DOHH2 (cell line): ENCODE measurements at regions not wholly inside any gene's neighbourhood (a gene's known extent, or its start where the extent isn't known, plus 50 kb on each side); places are given as distances from the start of the nearest gene placed in this dataset.

Experiments
- H3F3A ChIP-seq: fragments of 200-600 bp; sonication (generic), shearing (Covaris generic); 2 replicates; pipeline ENCODE4 v1.6.0; 2016; ENCODE audit warnings: antibody characterized with exemption, mild to moderate bottlenecking; ENCODE audit not compliant: control insufficient read depth, insufficient read depth
- H3K27ac ChIP-seq: fragments of 200-600 bp; sonication (generic); 2 replicates; pipeline ENCODE4 v1.5.1; 2014; ENCODE audit warnings: low read depth, mild to moderate bottlenecking, low read length, moderate library complexity
- H3K27me3 ChIP-seq: fragments of 200-600 bp; sonication (generic); 2 replicates; pipeline ENCODE4 v1.6.1; 2014; ENCODE audit warnings: mild to moderate bottlenecking, low read length, mixed read lengths; ENCODE audit not compliant: control insufficient read depth
- H3K36me3 ChIP-seq: fragments of 200-600 bp; sonication (generic); 2 replicates; pipeline ENCODE4 v1.6.1; 2014; ENCODE audit warnings: mild to moderate bottlenecking, low read length, moderate library complexity, mixed read lengths; ENCODE audit not compliant: control insufficient read depth
- H3K4me1 ChIP-seq: fragments of 200-600 bp; sonication (generic); 2 replicates; pipeline ENCODE4 v1.6.1; 2014; ENCODE audit warnings: mild to moderate bottlenecking, low read length, mixed read lengths; ENCODE audit not compliant: control insufficient read depth
- H3K4me2 ChIP-seq: fragments of 200-600 bp; sonication (generic); 2 replicates; pipeline ENCODE4 v1.6.0; 2014; ENCODE audit warnings: mild to moderate bottlenecking, low read length, moderate library complexity
- H3K4me3 ChIP-seq: fragments of 200-600 bp; sonication (generic); 2 replicates; pipeline ENCODE4 v1.5.1; 2014; ENCODE audit warnings: mild to moderate bottlenecking, low read length, mixed read lengths
- H3K79me2 ChIP-seq: fragments of 200-600 bp; sonication (generic); 2 replicates; pipeline ENCODE4 v1.6.1; 2014; ENCODE audit warnings: mild to moderate bottlenecking, low read length, mixed read lengths; ENCODE audit not compliant: control insufficient read depth
- H3K9me2 ChIP-seq: fragments of 200-600 bp; sonication (generic); replicated peaks from 2 replicates; pipeline ENCODE4 v1.6.1; 2014; ENCODE audit warnings: mild to moderate bottlenecking, low read length, mixed read lengths; ENCODE audit not compliant: control insufficient read depth
- H3K9me3 ChIP-seq: fragments of 200-600 bp; sonication (generic); 2 replicates; pipeline ENCODE4 v1.6.1; 2014; ENCODE audit warnings: antibody characterized with exemption, low read length, mixed read lengths; ENCODE audit not compliant: control insufficient read depth, insufficient read depth
- H4K20me1 ChIP-seq: fragments of 200-600 bp; sonication (generic); 2 replicates; pipeline ENCODE4 v1.6.0; 2014; ENCODE audit warnings: low read depth, mild to moderate bottlenecking, antibody characterized with exemption, low read length, moderate library complexity; ENCODE audit not compliant: control insufficient read depth, insufficient read depth
- EZH2phosphoT487 ChIP-seq: fragments of 200-600 bp; sonication (generic); IDR thresholded peaks from 2 replicates; pipeline ENCODE4 v1.6.1; 2017; ENCODE audit warnings: borderline replicate concordance, mild to moderate bottlenecking, antibody characterized with exemption, low read length, moderate library complexity, mixed read lengths
- TF ChIP-seq, protein P1 (sequence below): fragments of 200-600 bp; sonication (generic); IDR thresholded peaks from one replicate; pipeline ENCODE4 v1.5.1; 2014; ENCODE audit warnings: antibody characterized with exemption, mild to moderate bottlenecking, low read depth, low read length; ENCODE audit not compliant: poor library complexity, severe bottlenecking

DNA sequence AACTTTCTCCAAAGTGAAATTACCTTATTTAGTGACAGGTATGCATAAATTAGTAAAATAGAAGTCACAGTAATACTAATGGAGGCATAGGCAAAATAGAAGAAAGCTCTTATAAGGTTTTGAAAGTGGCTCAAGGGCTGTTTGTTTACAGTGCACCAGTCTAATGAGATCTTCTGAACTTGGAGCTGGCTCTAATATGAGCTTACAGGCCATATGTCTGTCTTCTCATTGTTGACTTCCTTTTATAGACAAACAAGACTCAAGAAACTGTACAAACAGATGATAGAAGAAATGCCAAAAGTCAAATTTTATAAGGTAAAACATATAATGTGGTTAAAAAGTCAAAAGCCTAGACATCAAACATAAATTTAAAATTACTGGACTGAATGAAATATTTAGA, 207.5 kb upstream of the NEGR1 start:
- TF ChIP-seq, protein P1, sequence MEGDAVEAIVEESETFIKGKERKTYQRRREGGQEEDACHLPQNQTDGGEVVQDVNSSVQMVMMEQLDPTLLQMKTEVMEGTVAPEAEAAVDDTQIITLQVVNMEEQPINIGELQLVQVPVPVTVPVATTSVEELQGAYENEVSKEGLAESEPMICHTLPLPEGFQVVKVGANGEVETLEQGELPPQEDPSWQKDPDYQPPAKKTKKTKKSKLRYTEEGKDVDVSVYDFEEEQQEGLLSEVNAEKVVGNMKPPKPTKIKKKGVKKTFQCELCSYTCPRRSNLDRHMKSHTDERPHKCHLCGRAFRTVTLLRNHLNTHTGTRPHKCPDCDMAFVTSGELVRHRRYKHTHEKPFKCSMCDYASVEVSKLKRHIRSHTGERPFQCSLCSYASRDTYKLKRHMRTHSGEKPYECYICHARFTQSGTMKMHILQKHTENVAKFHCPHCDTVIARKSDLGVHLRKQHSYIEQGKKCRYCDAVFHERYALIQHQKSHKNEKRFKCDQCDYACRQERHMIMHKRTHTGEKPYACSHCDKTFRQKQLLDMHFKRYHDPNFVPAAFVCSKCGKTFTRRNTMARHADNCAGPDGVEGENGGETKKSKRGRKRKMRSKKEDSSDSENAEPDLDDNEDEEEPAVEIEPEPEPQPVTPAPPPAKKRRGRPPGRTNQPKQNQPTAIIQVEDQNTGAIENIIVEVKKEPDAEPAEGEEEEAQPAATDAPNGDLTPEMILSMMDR: no peak
- TF ChIP-seq EZH2phosphoT487: no peak
- no peaks in the 10 kb centered on the region for H3K4me1 ChIP-seq
- no peaks in the 10 kb centered on the region for H3F3A ChIP-seq
- H4K20me1 ChIP-seq: no peaks in the 10 kb centered on the region
- no peak overlapping the region for H3K4me2 ChIP-seq
- no peaks in the 10 kb centered on the region for H3K9me2 ChIP-seq
- H3K9me3 ChIP-seq: no peaks in the 10 kb centered on the region
- H3K36me3 ChIP-seq: no peaks in the 10 kb centered on the region
- H3K27me3 ChIP-seq: no peaks in the 10 kb centered on the region
- no peak overlapping the region for H3K27ac ChIP-seq
- no peaks in the 10 kb centered on the region for H3K79me2 ChIP-seq
- H3K4me3 ChIP-seq: no peak overlapping the region

GRCh38 chr1:72485801-72486200, 203.5 kb upstream of the NEGR1 start:
- no peaks in the 10 kb centered on the region for H3K9me3 ChIP-seq
- H3K9me2 ChIP-seq: no peaks in the 10 kb centered on the region
- no peaks in the 10 kb centered on the region for H3F3A ChIP-seq
- H3K4me1 ChIP-seq: no peaks in the 10 kb centered on the region
- H3K4me2 ChIP-seq: no peak overlapping the region
- no peak overlapping the region for H3K4me3 ChIP-seq
- H3K79me2 ChIP-seq: no peaks in the 10 kb centered on the region
- TF ChIP-seq, protein P1: no peak
- TF ChIP-seq EZH2phosphoT487: no peak
- H4K20me1 ChIP-seq: no peaks in the 10 kb centered on the region
- no peaks in the 10 kb centered on the region for H3K27me3 ChIP-seq
- H3K36me3 ChIP-seq: no peaks in the 10 kb centered on the region
- H3K27ac ChIP-seq: no peak overlapping the region

DNA sequence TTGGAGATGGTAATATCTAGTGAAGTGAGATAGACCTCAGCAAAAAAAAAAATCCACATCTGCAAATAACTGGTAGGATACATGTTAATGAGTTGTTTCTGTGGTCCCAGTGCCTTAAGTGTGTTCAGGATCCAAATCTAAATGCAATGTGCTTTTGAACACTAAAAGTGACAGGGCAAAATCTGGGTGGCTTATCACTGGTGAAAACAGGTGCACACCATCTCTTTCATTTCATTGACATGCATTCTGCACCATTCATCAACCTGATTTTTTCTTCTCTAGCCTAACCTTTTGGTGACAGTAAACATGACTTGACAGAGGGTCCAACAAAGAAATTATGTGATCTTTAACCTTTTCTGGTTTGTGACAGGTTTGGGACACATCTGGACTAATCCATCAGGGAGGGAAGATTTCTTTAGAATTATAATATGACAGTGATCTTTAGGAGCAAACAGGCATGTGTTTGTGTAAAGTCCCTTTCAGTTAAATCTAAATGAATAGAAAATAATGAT, 201.6 kb upstream of the NEGR1 start:
- Histone ChIP-seq H3K4me3 (no peak overlapping the region), H3K27ac (no peak overlapping the region), H4K20me1 (no peaks in the 10 kb centered on the region), H3K9me3 (no peaks in the 10 kb centered on the region), H3K79me2 (no peaks in the 10 kb centered on the region), H3K9me2 (no peaks in the 10 kb centered on the region), H3K4me1 (no peaks in the 10 kb centered on the region), H3K4me2 (no peak overlapping the region), H3K36me3 (no peaks in the 10 kb centered on the region), H3K27me3 (no peaks in the 10 kb centered on the region), H3F3A (no peaks in the 10 kb centered on the region)
- TF ChIP-seq, protein P1: no peak
- TF ChIP-seq EZH2phosphoT487: no peak
